GM23248 (cell line): ENCODE measurements at regions not wholly inside any gene's neighbourhood (a gene's known extent, or its start where the extent isn't known, plus 50 kb on each side); places are given as distances from the start of the nearest gene placed in this dataset.

Experiments
- DNase-seq: peaks from one replicate; pipeline ENCODE4 v3.0.0-alpha.2; 2015
- H2AFZ ChIP-seq: fragments of 200-600 bp; sonication (generic); 2 replicates; pipeline ENCODE4 v1.6.1; 2016; ENCODE audit warnings: antibody characterized with exemption
- H3F3A ChIP-seq: fragments of 200-600 bp; sonication (generic); 2 replicates; pipeline ENCODE4 v1.6.1; 2016; ENCODE audit warnings: mild to moderate bottlenecking, antibody characterized with exemption, mixed run types; ENCODE audit not compliant: insufficient read depth
- H3K27ac ChIP-seq: fragments of 200-600 bp; sonication (generic); 2 replicates; pipeline ENCODE4 v1.5.1; 2016; ENCODE audit warnings: mild to moderate bottlenecking
- H3K27me3 ChIP-seq: fragments of 200-600 bp; sonication (generic); replicated peaks from 2 replicates; pipeline ENCODE4 v1.6.1; 2016; ENCODE audit warnings: mild to moderate bottlenecking; ENCODE audit not compliant: insufficient read depth
- H3K36me3 ChIP-seq: fragments of 200-600 bp; sonication (generic); 2 replicates; pipeline ENCODE4 v1.6.1; 2016; ENCODE audit warnings: low read depth, mild to moderate bottlenecking
- H3K4me1 ChIP-seq: fragments of 200-600 bp; sonication (generic); 2 replicates; pipeline ENCODE4 v1.6.1; 2016; ENCODE audit warnings: mild to moderate bottlenecking; ENCODE audit not compliant: insufficient read depth
- H3K4me2 ChIP-seq: fragments of 200-600 bp; sonication (generic); one replicate; pipeline ENCODE4 v1.6.1; 2016; ENCODE audit warnings: mild to moderate bottlenecking; ENCODE audit not compliant: unreplicated experiment
- H3K4me3 ChIP-seq: fragments of 200-600 bp; sonication (generic); 2 replicates; pipeline ENCODE4 v1.5.1; 2016; ENCODE audit warnings: mild to moderate bottlenecking
- H3K79me2 ChIP-seq: fragments of 200-600 bp; sonication (generic); 2 replicates; pipeline ENCODE4 v1.6.1; 2016; ENCODE audit warnings: mild to moderate bottlenecking; ENCODE audit not compliant: insufficient read depth
- H3K9ac ChIP-seq: fragments of 200-600 bp; sonication (generic); 2 replicates; pipeline ENCODE4 v1.6.1; 2016; ENCODE audit warnings: mild to moderate bottlenecking
- H3K9me2 ChIP-seq: fragments of 200-600 bp; sonication (generic); 2 replicates; pipeline ENCODE4 v1.6.1; 2016; ENCODE audit warnings: mixed run types, mild to moderate bottlenecking, moderate library complexity; ENCODE audit not compliant: insufficient read depth
- H3K9me3 ChIP-seq: fragments of 200-600 bp; sonication (generic); one replicate; pipeline ENCODE4 v1.6.1; 2017; ENCODE audit warnings: low read depth
- H4K20me1 ChIP-seq: fragments of 200-600 bp; sonication (generic); 2 replicates; pipeline ENCODE4 v1.6.0; 2016; ENCODE audit not compliant: insufficient read depth
- EZH2 ChIP-seq: fragments of 200-600 bp; sonication (generic); IDR thresholded peaks from 2 replicates; pipeline ENCODE4 v1.6.1; 2018; ENCODE audit warnings: antibody characterized with exemption, mild to moderate bottlenecking; ENCODE audit not compliant: insufficient read depth, poor library complexity, severe bottlenecking
- EZH2phosphoT487 ChIP-seq: fragments of 200-600 bp; sonication (generic); IDR thresholded peaks from 2 replicates; pipeline ENCODE4 v1.6.1; 2018; ENCODE audit warnings: antibody characterized with exemption, moderate library complexity, mild to moderate bottlenecking, low read depth; ENCODE audit not compliant: insufficient read depth
- WGBS, 2 experiments: methylation state at CpG; one replicate each; pipeline ENCODE4 v1.1.6; 2015 to 2017; ENCODE audit warnings: low lambda C conversion rate in 2 of 2, low coverage in 1 of 2; ENCODE audit errors: missing lambda C conversion rate in 2 of 2; 5-methylcytosine and 5-hydroxymethylcytosine counted together
- in situ Hi-C: fragments of 300-500 bp; cut with MboI; formaldehyde crosslinking; loops from 2 replicates; pipeline ENCODE4 v1.15.0; 2020

- no peak overlapping the region for H3K9ac ChIP-seq
- H3K4me2 ChIP-seq, result no peak overlapping the region
- no peaks in the 10 kb centered on the region for H3K27me3 ChIP-seq
- H3K79me2 ChIP-seq, result no peaks in the 10 kb centered on the region
- DNase-seq, result no peak
- H3K36me3 ChIP-seq, result no peaks in the 10 kb centered on the region
- no peak overlapping the region for H2AFZ ChIP-seq
- 17 to 27% methylated on average over 8 to 11 of the region's 11 CpGs for WGBS, 2 experiments
- H3K27ac ChIP-seq, result no peak overlapping the region
- no peaks in the 10 kb centered on the region for H3K9me3 ChIP-seq
- in situ Hi-C loops, result no loop called here
- no peaks in the 10 kb centered on the region for H4K20me1 ChIP-seq
- no peaks in the 10 kb centered on the region for H3K9me2 ChIP-seq
- no peaks in the 10 kb centered on the region for H3K4me1 ChIP-seq
- no peaks in the 10 kb centered on the region for H3F3A ChIP-seq
- H3K4me3 ChIP-seq, result no peak overlapping the region
- no peak for TF ChIP-seq EZH2
- no peak for TF ChIP-seq EZH2phosphoT487
These were observed 96.3 kb upstream of the TMEM18 start for GRCh38 chr2:773256-774160.

GRCh38 chr2:771538-771937, 94.3 kb upstream of the TMEM18 start:
- DNase-seq, result no peak
- Histone ChIP-seq H3K36me3 (no peaks in the 10 kb centered on the region), H3K4me1 (no peaks in the 10 kb centered on the region), H2AFZ (no peak overlapping the region), H3K79me2 (no peaks in the 10 kb centered on the region), H3F3A (no peaks in the 10 kb centered on the region), H3K9me2 (no peaks in the 10 kb centered on the region), H3K4me2 (no peak overlapping the region), H3K9ac (no peak overlapping the region), H3K27ac (no peak overlapping the region), H3K9me3 (no peaks in the 10 kb centered on the region), H3K4me3 (no peak overlapping the region), H4K20me1 (no peaks in the 10 kb centered on the region), H3K27me3 (no peaks in the 10 kb centered on the region)
- 52 to 57% methylated on average over 12 of the region's 12 CpGs for WGBS, 2 experiments
- in situ Hi-C loops, result no loop called here
- TF ChIP-seq EZH2phosphoT487, result no peak
- no peak for TF ChIP-seq EZH2

- no peak for DNase-seq
- H3K4me3 ChIP-seq, result no peak overlapping the region
- TF ChIP-seq EZH2phosphoT487 (no peak), EZH2 (no peak)
- no peak overlapping the region for H3K9ac ChIP-seq
- WGBS, 2 experiments, result 42 to 69% methylated on average over 2 of the region's 2 CpGs
- no peaks in the 10 kb centered on the region for H3K36me3 ChIP-seq
- no peak overlapping the region for H3K4me2 ChIP-seq
- no peaks in the 10 kb centered on the region for H3K27me3 ChIP-seq
- H4K20me1 ChIP-seq, result no peaks in the 10 kb centered on the region
- H3K27ac ChIP-seq, result no peak overlapping the region
- H3K79me2 ChIP-seq, result no peaks in the 10 kb centered on the region
- no peaks in the 10 kb centered on the region for H3K4me1 ChIP-seq
- H3K9me2 ChIP-seq, result no peaks in the 10 kb centered on the region
- H3K9me3 ChIP-seq, result no peaks in the 10 kb centered on the region
- no peak overlapping the region for H2AFZ ChIP-seq
- in situ Hi-C loops, result no loop called here
- H3F3A ChIP-seq, result no peaks in the 10 kb centered on the region
These were observed 93.6 kb upstream of the TMEM18 start for GRCh38 chr2:770776-771175.

- Histone ChIP-seq H3F3A (no peaks in the 10 kb centered on the region), H3K4me3 (no peak overlapping the region), H3K27me3 (no peaks in the 10 kb centered on the region), H3K27ac (no peak overlapping the region), H3K9me3 (no peaks in the 10 kb centered on the region), H3K4me1 (no peaks in the 10 kb centered on the region), H3K36me3 (no peaks in the 10 kb centered on the region), H2AFZ (no peak overlapping the region), H4K20me1 (no peaks in the 10 kb centered on the region), H3K79me2 (no peaks in the 10 kb centered on the region), H3K9me2 (no peaks in the 10 kb centered on the region), H3K9ac (no peak overlapping the region), H3K4me2 (no peak overlapping the region)
- no peak for TF ChIP-seq EZH2phosphoT487
- TF ChIP-seq EZH2, result no peak
- in situ Hi-C loops, result no loop called here
- DNase-seq, result no peak
- 22 to 36% methylated on average over 2 of the region's 2 CpGs for WGBS, 2 experiments
These were observed 92.6 kb upstream of the TMEM18 start for GRCh38 chr2:769771-770170.
